Liver (tissue), 8 donors: ENCODE measurements at regions not wholly inside any gene's neighbourhood (a gene's known extent, or its start where the extent isn't known, plus 50 kb on each side); places are given as distances from the start of the nearest gene placed in this dataset.

Experiments
- DNase-seq: peaks from one replicate; pipeline ENCODE4 v3.0.0-alpha.2; 2017; ENCODE audit warnings: low spot score
- H3K27ac ChIP-seq, 2 donors: one replicate each; pipeline ENCODE4 v1.7.0; 2013; ENCODE audit warnings: inconsistent platforms in 2 of 2, low read length in 2 of 2, control low read depth in 1 of 2, low read depth in 1 of 2, mild to moderate bottlenecking in 1 of 2
- H3K27me3 ChIP-seq, 4 donors: one replicate each; pipeline versions ENCODE4 v1.6.1 to v1.7.0; 2013; ENCODE audit warnings: low read length in 3 of 4, inconsistent platforms in 1 of 4, mild to moderate bottlenecking in 1 of 4, moderate library complexity in 1 of 4; ENCODE audit not compliant: control insufficient read depth in 4 of 4, insufficient read depth in 4 of 4
- H3K36me3 ChIP-seq, 4 donors: one replicate each; pipeline versions ENCODE4 v1.6.1 to v1.7.0; 2013; ENCODE audit warnings: low read length in 3 of 4, mild to moderate bottlenecking in 3 of 4, low read depth in 1 of 4, moderate library complexity in 1 of 4; ENCODE audit not compliant: control insufficient read depth in 4 of 4, insufficient read depth in 3 of 4
- H3K4me1 ChIP-seq, 4 donors: one replicate each; pipeline versions ENCODE4 v1.6.1 to v1.7.0; 2013; ENCODE audit warnings: low read length in 3 of 4, mild to moderate bottlenecking in 3 of 4, moderate library complexity in 1 of 4; ENCODE audit not compliant: control insufficient read depth in 4 of 4, insufficient read depth in 4 of 4
- H3K4me3 ChIP-seq, 3 donors: one replicate each; pipeline versions ENCODE4 v1.6.1 to v1.7.0; 2013; ENCODE audit warnings: low read length in 3 of 3, control low read depth in 1 of 3, low read depth in 1 of 3, mild to moderate bottlenecking in 1 of 3
- H3K9ac ChIP-seq, 2 donors: one replicate each; pipeline ENCODE4 v1.7.0; 2013; ENCODE audit warnings: low read length in 2 of 2, mild to moderate bottlenecking in 2 of 2, moderate library complexity in 2 of 2, control low read depth in 1 of 2, low read depth in 1 of 2
- H3K9me3 ChIP-seq, 4 donors: one replicate each; pipeline versions ENCODE4 v1.6.1 to v1.7.0; 2013; ENCODE audit warnings: low read length in 3 of 4; ENCODE audit not compliant: control insufficient read depth in 4 of 4
- EGR1 ChIP-seq, 2 donors: IDR thresholded peaks; 2 replicates each; pipeline ENCODE4 v1.6.1; 2016 to 2018; ENCODE audit warnings: antibody characterized with exemption in 2 of 2, low read depth in 2 of 2
- FOXA1 ChIP-seq: IDR thresholded peaks from 2 replicates; pipeline ENCODE4 v1.6.1; 2016; ENCODE audit warnings: antibody characterized with exemption
- FOXA2 ChIP-seq: IDR thresholded peaks from 2 replicates; pipeline ENCODE4 v1.6.1; 2016; ENCODE audit warnings: antibody characterized with exemption
- GABPA ChIP-seq, 2 donors: IDR thresholded peaks in 1 of 2; conservative IDR thresholded peaks in 1 of 2; 2 replicates each; pipeline ENCODE4 v1.6.1; 2016; ENCODE audit warnings: antibody characterized with exemption in 2 of 2, mild to moderate bottlenecking in 1 of 2, moderate library complexity in 1 of 2
- HNF4A ChIP-seq, 2 donors: conservative IDR thresholded peaks; 2 replicates each; pipeline ENCODE4 v1.6.1; 2016; ENCODE audit warnings: antibody characterized with exemption in 2 of 2, mild to moderate bottlenecking in 2 of 2
- HNF4G ChIP-seq: IDR thresholded peaks from 2 replicates; pipeline ENCODE4 v1.6.1; 2016; ENCODE audit warnings: antibody characterized with exemption
- JUND ChIP-seq, 2 donors: IDR thresholded peaks; 2 replicates each; pipeline ENCODE4 v1.6.1; 2016; ENCODE audit warnings: antibody characterized with exemption in 2 of 2
- NR2F2 ChIP-seq: IDR thresholded peaks from 2 replicates; pipeline ENCODE4 v1.6.1; 2016; ENCODE audit warnings: antibody characterized with exemption
- RAD21 ChIP-seq, 2 donors: IDR thresholded peaks; 2 replicates each; pipeline ENCODE4 v1.6.1; 2016; ENCODE audit warnings: antibody characterized with exemption in 2 of 2, mild to moderate bottlenecking in 2 of 2
- RXRA ChIP-seq, 2 donors: IDR thresholded peaks; 2 replicates each; pipeline ENCODE4 v1.6.1; 2017 to 2018; ENCODE audit warnings: antibody characterized with exemption in 2 of 2, mild to moderate bottlenecking in 1 of 2
- SP1 ChIP-seq: IDR thresholded peaks from 2 replicates; pipeline ENCODE4 v1.6.1; 2018; ENCODE audit warnings: antibody characterized with exemption, mild to moderate bottlenecking
- TAF1 ChIP-seq: conservative IDR thresholded peaks from 2 replicates; pipeline ENCODE4 v1.6.1; 2016; ENCODE audit warnings: antibody characterized with exemption, mild to moderate bottlenecking
- YY1 ChIP-seq: IDR thresholded peaks from 2 replicates; pipeline ENCODE4 v1.6.1; 2016; ENCODE audit warnings: antibody characterized with exemption, mild to moderate bottlenecking
- WGBS: extraction: QIAGEN DNeasy Blood & Tissue Kit; methylation state at CpG from one replicate; pipeline ENCODE4 v1.1.7; 2013; 5-methylcytosine and 5-hydroxymethylcytosine counted together
- TF ChIP-seq, protein P1 (sequence below): IDR thresholded peaks from 2 replicates; pipeline ENCODE4 v1.6.1; 2016; ENCODE audit warnings: antibody characterized with exemption
- TF ChIP-seq, protein P2 (sequence below): IDR thresholded peaks from 2 replicates; pipeline ENCODE4 v1.6.1; 2016; ENCODE audit warnings: antibody characterized with exemption
- TF ChIP-seq, protein P3 (sequence below): fragments of 150-350 bp; IDR thresholded peaks from 2 replicates; pipeline ENCODE4 v1.5.1; 2017; ENCODE audit warnings: improper control_type of control experiment, low read depth, low read length; ENCODE audit not compliant: missing input control
- TF ChIP-seq, protein P4 (sequence below): IDR thresholded peaks from 2 replicates; pipeline ENCODE4 v1.6.1; 2016; ENCODE audit warnings: antibody characterized with exemption
- TF ChIP-seq, protein P5 (sequence below): IDR thresholded peaks from 2 replicates; pipeline ENCODE4 v1.6.1; 2016; ENCODE audit warnings: antibody characterized with exemption, mild to moderate bottlenecking
- donor health status: healthy.
- donor health status: healthy.
- donor health status: healthy.
- donor health status: healthy.
- donor health status: healthy.

DNA sequence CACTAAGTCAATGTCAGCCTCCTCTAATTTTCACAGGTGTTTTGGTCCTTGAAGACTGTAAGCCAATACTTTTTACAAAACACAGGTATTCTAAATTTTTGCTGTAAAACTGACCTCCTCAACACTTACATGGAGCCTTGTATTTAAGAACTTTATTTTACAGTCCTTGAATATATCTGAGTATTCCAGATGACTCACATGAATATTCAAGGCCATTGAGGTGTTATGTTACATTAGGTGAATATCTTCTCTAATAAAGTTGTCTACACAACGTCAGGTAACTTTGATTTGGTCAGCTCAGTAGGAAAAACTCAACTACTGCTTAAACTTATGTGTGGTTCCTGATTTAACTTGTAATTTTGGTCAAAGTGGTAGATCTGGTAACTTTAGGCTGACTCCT, 254.2 kb downstream of the OLFM3 start:
- H3K9ac ChIP-seq = no peak overlapping the region
- 66% methylated on average over 1 of the region's 1 CpG for WGBS
- no peak overlapping the region for H3K27ac ChIP-seq
- no peaks in the 10 kb centered on the region for H3K27me3 ChIP-seq
- no peaks in the 10 kb centered on the region for H3K36me3 ChIP-seq
- TF ChIP-seq HNF4A (conservative IDR thresholded peaks at IDR 0.05) (no peak), FOXA2 (no peak), SP1 (no peak), GABPA (IDR thresholded peaks at IDR 0.05 in 1 of 2, conservative IDR thresholded peaks at IDR 0.05 in 1 of 2) (no peak), TAF1 (no peak), RXRA (IDR thresholded peaks at IDR 0.05) (no peak), YY1 (no peak), JUND (IDR thresholded peaks at IDR 0.05) (no peak), NR2F2 (no peak), FOXA1 (no peak), RAD21 (IDR thresholded peaks at IDR 0.05) (no peak), EGR1 (IDR thresholded peaks at IDR 0.05; ENCODE audit: low read depth in 2 of 2) (no peak), HNF4G (no peak)
- TF ChIP-seq, protein P1, sequence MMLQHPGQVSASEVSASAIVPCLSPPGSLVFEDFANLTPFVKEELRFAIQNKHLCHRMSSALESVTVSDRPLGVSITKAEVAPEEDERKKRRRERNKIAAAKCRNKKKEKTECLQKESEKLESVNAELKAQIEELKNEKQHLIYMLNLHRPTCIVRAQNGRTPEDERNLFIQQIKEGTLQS = no peak
- TF ChIP-seq, protein P2, sequence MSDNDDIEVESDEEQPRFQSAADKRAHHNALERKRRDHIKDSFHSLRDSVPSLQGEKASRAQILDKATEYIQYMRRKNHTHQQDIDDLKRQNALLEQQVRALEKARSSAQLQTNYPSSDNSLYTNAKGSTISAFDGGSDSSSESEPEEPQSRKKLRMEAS = no peak
- TF ChIP-seq, protein P3, sequence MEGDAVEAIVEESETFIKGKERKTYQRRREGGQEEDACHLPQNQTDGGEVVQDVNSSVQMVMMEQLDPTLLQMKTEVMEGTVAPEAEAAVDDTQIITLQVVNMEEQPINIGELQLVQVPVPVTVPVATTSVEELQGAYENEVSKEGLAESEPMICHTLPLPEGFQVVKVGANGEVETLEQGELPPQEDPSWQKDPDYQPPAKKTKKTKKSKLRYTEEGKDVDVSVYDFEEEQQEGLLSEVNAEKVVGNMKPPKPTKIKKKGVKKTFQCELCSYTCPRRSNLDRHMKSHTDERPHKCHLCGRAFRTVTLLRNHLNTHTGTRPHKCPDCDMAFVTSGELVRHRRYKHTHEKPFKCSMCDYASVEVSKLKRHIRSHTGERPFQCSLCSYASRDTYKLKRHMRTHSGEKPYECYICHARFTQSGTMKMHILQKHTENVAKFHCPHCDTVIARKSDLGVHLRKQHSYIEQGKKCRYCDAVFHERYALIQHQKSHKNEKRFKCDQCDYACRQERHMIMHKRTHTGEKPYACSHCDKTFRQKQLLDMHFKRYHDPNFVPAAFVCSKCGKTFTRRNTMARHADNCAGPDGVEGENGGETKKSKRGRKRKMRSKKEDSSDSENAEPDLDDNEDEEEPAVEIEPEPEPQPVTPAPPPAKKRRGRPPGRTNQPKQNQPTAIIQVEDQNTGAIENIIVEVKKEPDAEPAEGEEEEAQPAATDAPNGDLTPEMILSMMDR = no peak
- TF ChIP-seq, protein P4, sequence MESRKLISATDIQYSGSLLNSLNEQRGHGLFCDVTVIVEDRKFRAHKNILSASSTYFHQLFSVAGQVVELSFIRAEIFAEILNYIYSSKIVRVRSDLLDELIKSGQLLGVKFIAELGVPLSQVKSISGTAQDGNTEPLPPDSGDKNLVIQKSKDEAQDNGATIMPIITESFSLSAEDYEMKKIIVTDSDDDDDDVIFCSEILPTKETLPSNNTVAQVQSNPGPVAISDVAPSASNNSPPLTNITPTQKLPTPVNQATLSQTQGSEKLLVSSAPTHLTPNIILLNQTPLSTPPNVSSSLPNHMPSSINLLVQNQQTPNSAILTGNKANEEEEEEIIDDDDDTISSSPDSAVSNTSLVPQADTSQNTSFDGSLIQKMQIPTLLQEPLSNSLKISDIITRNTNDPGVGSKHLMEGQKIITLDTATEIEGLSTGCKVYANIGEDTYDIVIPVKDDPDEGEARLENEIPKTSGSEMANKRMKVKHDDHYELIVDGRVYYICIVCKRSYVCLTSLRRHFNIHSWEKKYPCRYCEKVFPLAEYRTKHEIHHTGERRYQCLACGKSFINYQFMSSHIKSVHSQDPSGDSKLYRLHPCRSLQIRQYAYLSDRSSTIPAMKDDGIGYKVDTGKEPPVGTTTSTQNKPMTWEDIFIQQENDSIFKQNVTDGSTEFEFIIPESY = no peak
- TF ChIP-seq, protein P5, sequence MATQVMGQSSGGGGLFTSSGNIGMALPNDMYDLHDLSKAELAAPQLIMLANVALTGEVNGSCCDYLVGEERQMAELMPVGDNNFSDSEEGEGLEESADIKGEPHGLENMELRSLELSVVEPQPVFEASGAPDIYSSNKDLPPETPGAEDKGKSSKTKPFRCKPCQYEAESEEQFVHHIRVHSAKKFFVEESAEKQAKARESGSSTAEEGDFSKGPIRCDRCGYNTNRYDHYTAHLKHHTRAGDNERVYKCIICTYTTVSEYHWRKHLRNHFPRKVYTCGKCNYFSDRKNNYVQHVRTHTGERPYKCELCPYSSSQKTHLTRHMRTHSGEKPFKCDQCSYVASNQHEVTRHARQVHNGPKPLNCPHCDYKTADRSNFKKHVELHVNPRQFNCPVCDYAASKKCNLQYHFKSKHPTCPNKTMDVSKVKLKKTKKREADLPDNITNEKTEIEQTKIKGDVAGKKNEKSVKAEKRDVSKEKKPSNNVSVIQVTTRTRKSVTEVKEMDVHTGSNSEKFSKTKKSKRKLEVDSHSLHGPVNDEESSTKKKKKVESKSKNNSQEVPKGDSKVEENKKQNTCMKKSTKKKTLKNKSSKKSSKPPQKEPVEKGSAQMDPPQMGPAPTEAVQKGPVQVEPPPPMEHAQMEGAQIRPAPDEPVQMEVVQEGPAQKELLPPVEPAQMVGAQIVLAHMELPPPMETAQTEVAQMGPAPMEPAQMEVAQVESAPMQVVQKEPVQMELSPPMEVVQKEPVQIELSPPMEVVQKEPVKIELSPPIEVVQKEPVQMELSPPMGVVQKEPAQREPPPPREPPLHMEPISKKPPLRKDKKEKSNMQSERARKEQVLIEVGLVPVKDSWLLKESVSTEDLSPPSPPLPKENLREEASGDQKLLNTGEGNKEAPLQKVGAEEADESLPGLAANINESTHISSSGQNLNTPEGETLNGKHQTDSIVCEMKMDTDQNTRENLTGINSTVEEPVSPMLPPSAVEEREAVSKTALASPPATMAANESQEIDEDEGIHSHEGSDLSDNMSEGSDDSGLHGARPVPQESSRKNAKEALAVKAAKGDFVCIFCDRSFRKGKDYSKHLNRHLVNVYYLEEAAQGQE = no peak
- peaks cover 0 to 3% (median 0%) of the 10 kb centered on the region in 4 donors for H3K9me3 ChIP-seq
- H3K4me1 ChIP-seq = no peaks in the 10 kb centered on the region
- no peak for DNase-seq
- no peak overlapping the region for H3K4me3 ChIP-seq
